K562 (cell line): ENCODE measurements at regions not wholly inside any gene's neighbourhood (a gene's known extent, or its start where the extent isn't known, plus 50 kb on each side); places are given as distances from the start of the nearest gene placed in this dataset.

Source experiments
- ATAC-seq: fragments of 200-7000 bp; cut with Tn5 transposase; 3 replicates; pipeline ENCODE4 v1.9.1; 2020; ENCODE audit warnings: moderate library complexity
- BruUV-seq: library from RNA; stranded (reverse); fragments of 400-500 nt; replicated peaks from 2 replicates; lab custom pipeline; 2021; lab: Mats Ljungman, UMichigan
- CTCF ChIA-PET: fragments of 300-600 bp; formaldehyde crosslinking; extraction: SDS; loops from one replicate; lab custom pipeline; 2021; ENCODE audit warnings: low intra/inter-chr PET ratio; lab: Yijun Ruan, JAX
- POLR2A ChIA-PET: fragments of 300-600, 350-650 bp; sonication (Branson Sonifier 250); formaldehyde crosslinking; extraction: SDS; loops from one replicate; lab custom pipeline; 2021; ENCODE audit warnings: antibody characterized with exemption, inconsistent platforms; lab: Yijun Ruan, JAX
- DNase-seq, 4 experiments: peaks; one replicate each; pipeline versions ENCODE4 v3.0.0 to v3.0.0-alpha.2; 2011 to 2018; ENCODE audit warnings: low spot score in 3 of 4, mixed read lengths in 3 of 4; ENCODE audit errors: extremely low read depth in 1 of 4
- FAIRE-seq: peaks from 2 replicates; lab custom pipeline; 2011; peaks lifted over from hg19 to GRCh38; lab: Jason Lieb, UNC
- H2AFZ ChIP-seq: 2 replicates; pipeline ENCODE4 v1.6.0; 2011; ENCODE audit warnings: low read depth, low read length, control low read depth, inconsistent platforms
- H3K27ac ChIP-seq: fragments of 200-600 bp; 3 replicates; pipeline ENCODE4 v1.8.0; 2011; ENCODE audit warnings: low read depth, mild to moderate bottlenecking, control low read depth, inconsistent platforms, low read length, moderate library complexity, mixed read lengths; ENCODE audit errors: extremely low read depth
- H3K27me3 ChIP-seq, 2 experiments: fragments of 300-600 bp in 1 of 2; 2 replicates in 1 of 2; 3 replicates in 1 of 2; pipeline versions ENCODE4 v1.6.0 to v1.8.0; 2011; ENCODE audit warnings: inconsistent platforms in 2 of 2, low read length in 2 of 2, mild to moderate bottlenecking in 1 of 2, mixed read lengths in 1 of 2, moderate library complexity in 1 of 2; ENCODE audit not compliant: control insufficient read depth in 2 of 2, insufficient read depth in 2 of 2
- H3K36me3 ChIP-seq: fragments of 300-600 bp; 3 replicates; pipeline ENCODE4 v1.8.0; 2011; ENCODE audit warnings: mild to moderate bottlenecking, low read length, inconsistent platforms; ENCODE audit not compliant: control insufficient read depth, insufficient read depth
- H3K4me1 ChIP-seq, 2 experiments: fragments of 200-600 bp in 1 of 2; replicated peaks in 1 of 2; 2 replicates in 1 of 2; 3 replicates in 1 of 2; pipeline versions ENCODE4 v1.5.1 to v1.8.0; 2011; ENCODE audit warnings: inconsistent platforms in 2 of 2, low read length in 2 of 2, mild to moderate bottlenecking in 1 of 2, mixed read lengths in 1 of 2, moderate library complexity in 1 of 2; ENCODE audit not compliant: control insufficient read depth in 2 of 2, insufficient read depth in 2 of 2
- H3K4me2 ChIP-seq: 2 replicates; pipeline ENCODE4 v1.6.1; 2011; ENCODE audit warnings: low read length, control low read depth, inconsistent platforms, mixed read lengths; ENCODE audit not compliant: insufficient read depth
- H3K4me3 ChIP-seq: fragments of 200-600 bp; sonication (generic), shearing (Covaris generic); 2 replicates; pipeline ENCODE4 v1.5.1; 2016; ENCODE audit warnings: control low read depth, inconsistent platforms
- H3K79me2 ChIP-seq: fragments of 200-600 bp; 3 replicates; pipeline ENCODE4 v1.8.0; 2011; ENCODE audit warnings: low read length, inconsistent platforms; ENCODE audit not compliant: control insufficient read depth, insufficient read depth
- H3K9ac ChIP-seq, 2 experiments: 2 replicates each; pipeline versions ENCODE4 v1.6.0 to v1.6.1; 2011; ENCODE audit warnings: low read depth in 2 of 2, low read length in 2 of 2, control low read depth in 1 of 2, inconsistent platforms in 1 of 2, mild to moderate bottlenecking in 1 of 2, mixed read lengths in 1 of 2; ENCODE audit not compliant: insufficient read depth in 1 of 2
- H3K9me1 ChIP-seq: one replicate; pipeline ENCODE4 v1.6.0; 2011; ENCODE audit warnings: inconsistent platforms, mild to moderate bottlenecking, low read length, moderate library complexity; ENCODE audit not compliant: control insufficient read depth, insufficient read depth
- H3K9me3 ChIP-seq: replicated peaks from 2 replicates; pipeline ENCODE4 v1.5.1; 2011; ENCODE audit warnings: low read depth, low read length, inconsistent platforms; ENCODE audit not compliant: control insufficient read depth, insufficient read depth
- H4K20me1 ChIP-seq: replicated peaks from 2 replicates; pipeline ENCODE4 v1.6.1; 2011; ENCODE audit warnings: low read length, inconsistent platforms, mixed read lengths; ENCODE audit not compliant: control insufficient read depth, insufficient read depth
- BRD4 ChIP-seq: fragments of 200-600 bp; sonication (generic); IDR thresholded peaks from 2 replicates; pipeline ENCODE4 v1.6.1; 2017; ENCODE audit warnings: inconsistent platforms
- HNRNPUL1 ChIP-seq: fragments of 200-400 bp; formaldehyde crosslinking; IDR thresholded peaks from 2 replicates; pipeline ENCODE4 v1.6.1; 2017; ENCODE audit warnings: low read length
- KHSRP ChIP-seq: fragments of 450-650 bp; IDR thresholded peaks from 2 replicates; pipeline ENCODE4 v1.6.1; 2017
- NR2F6 ChIP-seq: fragments of 450-650 bp; formaldehyde crosslinking; IDR thresholded peaks from 2 replicates; pipeline ENCODE4 v1.4.0; 2020; ENCODE audit warnings: mild to moderate bottlenecking
- SIN3A ChIP-seq, 2 experiments: fragments of 150-350 bp in 1 of 2; IDR thresholded peaks; 2 replicates each; pipeline ENCODE4 v1.6.1; 2011 to 2016; ENCODE audit warnings: borderline replicate concordance in 2 of 2, low read depth in 2 of 2, low read length in 2 of 2, mild to moderate bottlenecking in 2 of 2, moderate library complexity in 2 of 2; ENCODE audit not compliant: control insufficient read depth in 1 of 2
- SOX6 ChIP-seq: fragments of 450-650 bp; IDR thresholded peaks from 2 replicates; pipeline ENCODE4 v1.6.1; 2014; ENCODE audit warnings: mild to moderate bottlenecking
- TAF15 ChIP-seq: fragments of 200-400 bp; formaldehyde crosslinking; IDR thresholded peaks from 2 replicates; pipeline ENCODE4 v1.6.1; 2017; ENCODE audit warnings: mild to moderate bottlenecking, low read depth, low read length, moderate library complexity
- ZNF655 ChIP-seq: fragments of 250-450 bp; sonication (Bioruptor Pico); IDR thresholded peaks from 2 replicates; pipeline ENCODE4 v1.5.0; 2021
- WGBS: fragments of 100-300 bp; shearing (Covaris generic); methylation state at CpG from one replicate; pipeline ENCODE4 v1.1.6; 2016; ENCODE audit warnings: low coverage, mixed read lengths; ENCODE audit not compliant: insufficient coverage; ENCODE audit errors: missing lambda C conversion rate; 5-methylcytosine and 5-hydroxymethylcytosine counted together
- in situ Hi-C: fragments of 300-500 bp; cut with MboI; formaldehyde crosslinking; loops from 4 replicates; pipeline ENCODE4 v1.15.0; 2018; ENCODE audit warnings: inconsistent platforms, mixed read lengths
- intact Hi-C: fragments of 100-400 bp; cut with micrococcal nuclease; formaldehyde crosslinking; loops from 2 replicates; pipeline ENCODE4 v1.14.2; 2022

DNA sequence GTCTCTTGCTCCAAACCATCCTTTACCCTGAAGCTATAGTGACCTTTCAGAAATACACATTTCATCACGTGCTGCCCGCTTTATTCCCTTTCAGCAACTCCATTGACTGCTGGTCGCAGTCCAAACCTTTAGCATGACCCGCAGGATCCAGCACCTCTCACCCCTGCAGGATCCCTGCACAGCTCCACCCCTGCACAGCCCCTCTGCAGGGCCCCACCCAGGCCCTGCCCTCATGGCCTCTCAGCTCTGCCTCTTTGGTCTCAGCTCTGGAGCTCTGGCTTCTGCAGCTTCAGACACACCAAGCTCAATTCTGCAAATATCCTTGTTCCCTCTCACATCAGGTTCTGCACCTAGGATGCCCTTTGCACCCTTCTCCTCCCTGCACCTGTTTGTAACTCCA lies 264.9 kb upstream of the C1orf174 start:
- in situ Hi-C loops (no loop called here), intact Hi-C loops (no loop called here)
- FAIRE-seq (no peak), DNase-seq (no peak), ATAC-seq (no peak)
- WGBS: 0% methylated on average over 4 of the region's 4 CpGs
- no peaks in the 10 kb centered on the region for H3K36me3 ChIP-seq
- H3K79me2 ChIP-seq: no peaks in the 10 kb centered on the region
- ChIA-PET CTCF (no interaction called here), POLR2A (interaction anchor here (0.6 to 0.7 kb wide), 2 partner anchors 44 to 579 kb away, joined by 3 read pairs; no protein-coding TSS in a partner anchor)
- H3K4me2 ChIP-seq: no peak overlapping the region
- H3K27ac ChIP-seq: no peak overlapping the region
- H4K20me1 ChIP-seq: no peaks in the 10 kb centered on the region; the same call in 1 of the 2 replicates
- H3K9me1 ChIP-seq: no peaks in the 10 kb centered on the region
- no TSS peak for BruUV-seq
- no peak for TF ChIP-seq BRD4
- TF ChIP-seq SIN3A (IDR thresholded peaks at IDR 0.05; ENCODE audit: borderline replicate concordance in 2 of 2, control insufficient read depth in 1 of 2, low read depth in 2 of 2, low read length in 2 of 2): no peak
- TF ChIP-seq NR2F6: no peak
- no peak for TF ChIP-seq ZNF655 (CRISPR knock-in tag)
- TF ChIP-seq KHSRP: no peak
- TF ChIP-seq TAF15: no peak
- TF ChIP-seq SOX6: no peak
- TF ChIP-seq HNRNPUL1: no peak
- peaks cover 0 to 4% of the 10 kb centered on the region in 2 experiments; a peak in 2 of 5 replicates for H3K4me1 ChIP-seq
- no peaks in the 10 kb centered on the region for H3K9me3 ChIP-seq
- H3K4me3 ChIP-seq: no peak overlapping the region
- no peak overlapping the region for H2AFZ ChIP-seq
- H3K27me3 ChIP-seq: peaks cover 22 to 68% of the 10 kb centered on the region in 2 experiments; a peak in 4 of 5 replicates
- H3K9ac ChIP-seq: no peak overlapping the region
